ENCODE measurements at regions not wholly inside any gene's neighbourhood (a gene's known extent, or its start where the extent isn't known, plus 50 kb on each side); places are given as distances from the start of the nearest gene placed in this dataset.

GRCh38 chr1:219741011-219741970 is 128.4 kb upstream of the ZC3H11B start:
- intact Hi-C loops (cut with DNase I, micrococcal nuclease): no loop called here
- Mint-ChIP-seq H3K9me3 (ENCODE audit: low read depth) (no peaks in the 10 kb centered on the region), H3K27me3 (no peaks in the 10 kb centered on the region), H3K36me3 (ENCODE audit: low read depth) (no peaks in the 10 kb centered on the region), H3K27ac (no peak overlapping the region), H3K4me1 (no peaks in the 10 kb centered on the region), H3K4me3 (no peak overlapping the region)
- POLR2A ChIA-PET: interaction anchor here (0.8 kb wide), 1 partner anchor 9 kb away, joined by 6 read pairs; no protein-coding TSS in a partner anchor
- CTCF ChIA-PET: interaction anchor here (1.2 kb wide), 1 partner anchor 72 kb away, joined by 3 read pairs; no protein-coding TSS in a partner anchor
- DNase-seq (no peak), ATAC-seq (no peak)

GRCh38 chr1:219733511-219734174 is 120.7 kb upstream of the ZC3H11B start:
- intact Hi-C loops (cut with DNase I, micrococcal nuclease): no loop called here
- no peak for ATAC-seq
- POLR2A ChIA-PET: no interaction called here
- no peaks in the 10 kb centered on the region for H3K36me3 Mint-ChIP-seq (ENCODE audit: low read depth)
- CTCF ChIA-PET: no interaction called here
- no peaks in the 10 kb centered on the region for H3K4me1 Mint-ChIP-seq
- no peaks in the 10 kb centered on the region for H3K9me3 Mint-ChIP-seq (ENCODE audit: low read depth)
- no peak overlapping the region for H3K4me3 Mint-ChIP-seq
- no peaks in the 10 kb centered on the region for H3K27me3 Mint-ChIP-seq
- no peak overlapping the region for H3K27ac Mint-ChIP-seq
- no peak for DNase-seq

GRCh38 chr1:219732814-219733491 is 120.0 kb upstream of the ZC3H11B start:
- no peaks in the 10 kb centered on the region for H3K9me3 Mint-ChIP-seq (ENCODE audit: low read depth)
- no peak for ATAC-seq
- no peak overlapping the region for H3K4me3 Mint-ChIP-seq
- no peak for DNase-seq
- H3K4me1 Mint-ChIP-seq: no peaks in the 10 kb centered on the region
- H3K27me3 Mint-ChIP-seq: no peaks in the 10 kb centered on the region
- H3K36me3 Mint-ChIP-seq (ENCODE audit: low read depth): no peaks in the 10 kb centered on the region
- POLR2A ChIA-PET: no interaction called here
- intact Hi-C loops (cut with DNase I, micrococcal nuclease): no loop called here
- H3K27ac Mint-ChIP-seq: no peak overlapping the region
- CTCF ChIA-PET: no interaction called here

GRCh38 chr1:219731771-219732170 is 118.9 kb upstream of the ZC3H11B start:
- H3K4me3 Mint-ChIP-seq: no peak overlapping the region
- H3K27me3 Mint-ChIP-seq: no peaks in the 10 kb centered on the region
- H3K36me3 Mint-ChIP-seq (ENCODE audit: low read depth): no peaks in the 10 kb centered on the region
- ATAC-seq: no peak
- H3K9me3 Mint-ChIP-seq (ENCODE audit: low read depth): peaks cover 7% of the 10 kb centered on the region
- no peak for DNase-seq
- no peak overlapping the region for H3K27ac Mint-ChIP-seq
- intact Hi-C loops (cut with DNase I, micrococcal nuclease): no loop called here
- no peaks in the 10 kb centered on the region for H3K4me1 Mint-ChIP-seq
- POLR2A ChIA-PET: interaction anchor here (0.7 kb wide), 1 partner anchor 10 kb away, joined by 6 read pairs; no protein-coding TSS in a partner anchor
- CTCF ChIA-PET: no interaction called here

GRCh38 chr1:219726480-219727272 is 113.8 kb upstream of the ZC3H11B start:
- CTCF ChIA-PET: no interaction called here
- H3K4me1 Mint-ChIP-seq: no peaks in the 10 kb centered on the region
- H3K36me3 Mint-ChIP-seq (ENCODE audit: low read depth): no peaks in the 10 kb centered on the region
- no peak overlapping the region for H3K27ac Mint-ChIP-seq
- DNase-seq: no peak
- intact Hi-C loops (cut with DNase I, micrococcal nuclease): no loop called here
- no peak overlapping the region for H3K4me3 Mint-ChIP-seq
- POLR2A ChIA-PET: no interaction called here
- ATAC-seq: no peak
- peaks cover 18% of the 10 kb centered on the region for H3K9me3 Mint-ChIP-seq (ENCODE audit: low read depth)
- H3K27me3 Mint-ChIP-seq: no peaks in the 10 kb centered on the region

GRCh38 chr1:219724440-219724839 is 111.5 kb upstream of the ZC3H11B start:
- no peaks in the 10 kb centered on the region for H3K36me3 Mint-ChIP-seq (ENCODE audit: low read depth)
- POLR2A ChIA-PET: no interaction called here
- CTCF ChIA-PET: no interaction called here

GRCh38 chr1:219717536-219717935 is 104.6 kb upstream of the ZC3H11B start:
- CTCF ChIA-PET: no interaction called here

More at GRCh38 chr1:219724440-219724839, 111.5 kb upstream of the ZC3H11B start:
- no peak for DNase-seq
- Mint-ChIP-seq H3K4me3 (no peak overlapping the region), H3K9me3 (ENCODE audit: low read depth) (peaks cover 18% of the 10 kb centered on the region), H3K27ac (no peak overlapping the region), H3K4me1 (no peaks in the 10 kb centered on the region), H3K27me3 (no peaks in the 10 kb centered on the region)
- intact Hi-C loops (cut with DNase I, micrococcal nuclease): no loop called here
- ATAC-seq: no peak

GRCh38 chr1:219716611-219717114 is 103.8 kb upstream of the ZC3H11B start:
- CTCF ChIA-PET: no interaction called here
- no peaks in the 10 kb centered on the region for H3K9me3 Mint-ChIP-seq (ENCODE audit: low read depth)
- H3K4me3 Mint-ChIP-seq: no peak overlapping the region
- H3K4me1 Mint-ChIP-seq: no peaks in the 10 kb centered on the region
- no peaks in the 10 kb centered on the region for H3K27me3 Mint-ChIP-seq
- intact Hi-C loops (cut with DNase I, micrococcal nuclease): no loop called here
- H3K36me3 Mint-ChIP-seq (ENCODE audit: low read depth): no peaks in the 10 kb centered on the region
- ATAC-seq: no peak
- no peak for DNase-seq
- H3K27ac Mint-ChIP-seq: no peak overlapping the region
- POLR2A ChIA-PET: no interaction called here

More at GRCh38 chr1:219717536-219717935, 104.6 kb upstream of the ZC3H11B start:
- no peak overlapping the region for H3K4me3 Mint-ChIP-seq
- no peaks in the 10 kb centered on the region for H3K27me3 Mint-ChIP-seq
- no peaks in the 10 kb centered on the region for H3K4me1 Mint-ChIP-seq
- no peak for DNase-seq
- no peaks in the 10 kb centered on the region for H3K36me3 Mint-ChIP-seq (ENCODE audit: low read depth)
- no peak for ATAC-seq
- POLR2A ChIA-PET: no interaction called here
- intact Hi-C loops (cut with DNase I, micrococcal nuclease): no loop called here
- no peak overlapping the region for H3K27ac Mint-ChIP-seq
- H3K9me3 Mint-ChIP-seq (ENCODE audit: low read depth): no peaks in the 10 kb centered on the region

- Mint-ChIP-seq H3K4me3 (no peak overlapping the region), H3K9me3 (ENCODE audit: low read depth) (no peaks in the 10 kb centered on the region), H3K4me1 (no peaks in the 10 kb centered on the region), H3K27me3 (no peaks in the 10 kb centered on the region), H3K36me3 (ENCODE audit: low read depth) (no peaks in the 10 kb centered on the region), H3K27ac (no peak overlapping the region)
- POLR2A ChIA-PET: no interaction called here
- intact Hi-C loops (cut with DNase I, micrococcal nuclease): no loop called here
- CTCF ChIA-PET: no interaction called here
- ATAC-seq: no peak
- no peak for DNase-seq
Observed at GRCh38 chr1:219713981-219714381, 101.1 kb upstream of the ZC3H11B start.

- CTCF ChIA-PET: no interaction called here
- no peaks in the 10 kb centered on the region for H3K27me3 Mint-ChIP-seq
Observed at GRCh38 chr1:219712506-219712905, 99.6 kb upstream of the ZC3H11B start.

GRCh38 chr1:219710529-219711194 is 97.8 kb upstream of the ZC3H11B start:
- POLR2A ChIA-PET: no interaction called here
- Mint-ChIP-seq H3K36me3 (ENCODE audit: low read depth) (no peaks in the 10 kb centered on the region), H3K27ac (no peak overlapping the region), H3K4me3 (no peak overlapping the region), H3K9me3 (ENCODE audit: low read depth) (no peaks in the 10 kb centered on the region), H3K4me1 (no peaks in the 10 kb centered on the region), H3K27me3 (no peaks in the 10 kb centered on the region)
- DNase-seq (no peak), ATAC-seq (peak; percentile 16)
- intact Hi-C loops (cut with DNase I, micrococcal nuclease): no loop called here
- CTCF ChIA-PET: no interaction called here

More at GRCh38 chr1:219712506-219712905, 99.6 kb upstream of the ZC3H11B start:
- no peaks in the 10 kb centered on the region for H3K4me1 Mint-ChIP-seq
- DNase-seq (no peak), ATAC-seq (no peak)
- intact Hi-C loops (cut with DNase I, micrococcal nuclease): no loop called here
- POLR2A ChIA-PET: no interaction called here
- H3K4me3 Mint-ChIP-seq: no peak overlapping the region
- no peaks in the 10 kb centered on the region for H3K9me3 Mint-ChIP-seq (ENCODE audit: low read depth)
- no peak overlapping the region for H3K27ac Mint-ChIP-seq
- H3K36me3 Mint-ChIP-seq (ENCODE audit: low read depth): no peaks in the 10 kb centered on the region

All from activated CD4-positive, alpha-beta T cell treated with anti-CD3 and anti-CD28 coated beads for 36 hours (primary cell).